Endothelial cell of umbilical vein (primary cell): ENCODE measurements at regions not wholly inside any gene's neighbourhood (a gene's known extent, or its start where the extent isn't known, plus 50 kb on each side); places are given as distances from the start of the nearest gene placed in this dataset.

Experiments used
- BruUV-seq: library from RNA; stranded (reverse); fragments of 400-500 nt; replicated peaks from 2 replicates; lab custom pipeline; 2021; lab: Mats Ljungman, UMichigan
- CTCF ChIA-PET: fragments of 300-600, 350-600 bp; sonication (Branson Sonifier 250); formaldehyde crosslinking; loops from one replicate; lab custom pipeline; 2021; ENCODE audit warnings: antibody characterized with exemption, inconsistent platforms; lab: Charles Lee
- POLR2A ChIA-PET: fragments of 300-600, 350-600 bp; sonication (Branson Sonifier 250); formaldehyde crosslinking; loops from one replicate; lab custom pipeline; 2021; ENCODE audit warnings: antibody characterized with exemption, inconsistent platforms; lab: Charles Lee
- DNase-seq: peaks from one replicate; pipeline ENCODE4 v3.0.0-alpha.2; 2011; ENCODE audit warnings: low read depth, low spot score
- FAIRE-seq: peaks from 2 replicates; lab custom pipeline; 2011; peaks lifted over from hg19 to GRCh38; lab: Jason Lieb, UNC
- H2AFZ ChIP-seq: 2 replicates; pipeline ENCODE4 v1.6.0; 2012; ENCODE audit warnings: low read depth, low read length, control low read depth, inconsistent platforms
- H3K27ac ChIP-seq: 2 replicates; pipeline ENCODE4 v1.5.1; 2011; ENCODE audit warnings: low read depth, mild to moderate bottlenecking, control low read depth, low read length, moderate library complexity; ENCODE audit not compliant: insufficient read depth
- H3K27me3 ChIP-seq, 2 experiments: 2 replicates each; pipeline versions ENCODE4 v1.6.0 to v1.6.1; 2011; ENCODE audit warnings: low read length in 2 of 2, mixed read lengths in 1 of 2; ENCODE audit not compliant: control insufficient read depth in 2 of 2, insufficient read depth in 2 of 2
- H3K36me3 ChIP-seq, 2 experiments: 2 replicates in 1 of 2; 3 replicates in 1 of 2; pipeline ENCODE4 v1.5.1; 2011; ENCODE audit warnings: low read length in 2 of 2, mild to moderate bottlenecking in 1 of 2, moderate library complexity in 1 of 2; ENCODE audit not compliant: control insufficient read depth in 2 of 2, insufficient read depth in 2 of 2; ENCODE audit errors: extremely low read depth in 1 of 2
- H3K4me1 ChIP-seq: 3 replicates; pipeline ENCODE4 v1.5.1; 2011; ENCODE audit warnings: mild to moderate bottlenecking, low read length; ENCODE audit not compliant: control insufficient read depth, insufficient read depth; ENCODE audit errors: extremely low read depth
- H3K4me2 ChIP-seq: 2 replicates; pipeline ENCODE4 v1.6.1; 2011; ENCODE audit warnings: low read length, control low read depth, mixed read lengths; ENCODE audit not compliant: insufficient read depth
- H3K4me3 ChIP-seq, 3 experiments: fragments of 200-600 bp in 1 of 3; sonication (generic), shearing (Covaris generic) in 1 of 3; replicated peaks in 1 of 3; 2 replicates each; pipeline ENCODE4 v1.5.1; 2011 to 2016; ENCODE audit warnings: control low read depth in 3 of 3, low read length in 3 of 3, mild to moderate bottlenecking in 2 of 3, inconsistent platforms in 1 of 3, low read depth in 1 of 3, moderate library complexity in 1 of 3; ENCODE audit not compliant: insufficient read depth in 1 of 3
- H3K79me2 ChIP-seq: 2 replicates; pipeline ENCODE4 v1.6.0; 2012; ENCODE audit warnings: low read length, inconsistent platforms; ENCODE audit not compliant: control insufficient read depth, insufficient read depth
- H3K9ac ChIP-seq: replicated peaks from 2 replicates; pipeline ENCODE3; 2011; ENCODE audit warnings: low read length, control low read depth; ENCODE audit not compliant: insufficient read depth; ENCODE audit errors: extremely low read depth
- H3K9me1 ChIP-seq: replicated peaks from 3 replicates; pipeline ENCODE4 v1.6.0; 2011; ENCODE audit warnings: mild to moderate bottlenecking, low read length; ENCODE audit not compliant: control insufficient read depth, insufficient read depth; ENCODE audit errors: extremely low read depth
- H3K9me3 ChIP-seq: replicated peaks from 2 replicates; pipeline ENCODE4 v1.5.1; 2012; ENCODE audit warnings: low read length, inconsistent platforms; ENCODE audit not compliant: control insufficient read depth, insufficient read depth
- H4K20me1 ChIP-seq: replicated peaks from 2 replicates; pipeline ENCODE3; 2011; ENCODE audit warnings: mild to moderate bottlenecking, low read length; ENCODE audit not compliant: control insufficient read depth, insufficient read depth; ENCODE audit errors: extremely low read depth
- CTCF ChIP-seq, 2 donors: IDR thresholded peaks; 1 replicate in 1 of 2; 2 replicates in 1 of 2; pipeline ENCODE4 v1.5.1; 2011; ENCODE audit warnings: low read length in 2 of 2, mild to moderate bottlenecking in 2 of 2, moderate library complexity in 2 of 2, control low read depth in 1 of 2, inconsistent platforms in 1 of 2, low read depth in 1 of 2; ENCODE audit not compliant: insufficient read depth in 1 of 2; ENCODE audit errors: extremely low read depth in 1 of 2
- EZH2 ChIP-seq: IDR thresholded peaks from 2 replicates; pipeline ENCODE4 v1.6.1; 2012; ENCODE audit warnings: borderline replicate concordance, low read depth, mild to moderate bottlenecking, moderate library complexity, low read length, inconsistent platforms; ENCODE audit not compliant: severe bottlenecking
- FOS ChIP-seq: IDR thresholded peaks from 2 replicates; pipeline ENCODE4 v1.6.1; 2011; ENCODE audit warnings: mild to moderate bottlenecking, low read length, moderate library complexity, borderline replicate concordance; ENCODE audit not compliant: insufficient read depth
- GATA2 ChIP-seq: IDR thresholded peaks from 2 replicates; pipeline ENCODE4 v1.7.0; 2011; ENCODE audit warnings: low read depth, mild to moderate bottlenecking, moderate library complexity, mixed read lengths, low read length; ENCODE audit not compliant: insufficient read length, insufficient read depth
- JUN ChIP-seq: IDR thresholded peaks from 2 replicates; pipeline ENCODE4 v1.6.1; 2011; ENCODE audit warnings: borderline replicate concordance, low read depth; ENCODE audit not compliant: insufficient read length, insufficient read depth
- MYC ChIP-seq: IDR thresholded peaks from one replicate; pipeline ENCODE4 v1.6.1; 2011; ENCODE audit warnings: mild to moderate bottlenecking, low read depth, low read length
- POLR2A ChIP-seq: IDR thresholded peaks from 2 replicates; pipeline ENCODE4 v1.6.1; 2012; ENCODE audit warnings: low read depth, mild to moderate bottlenecking, control low read depth, low read length
- POLR2AphosphoS5 ChIP-seq: IDR thresholded peaks from 2 replicates; pipeline ENCODE4 v1.6.1; 2012; ENCODE audit warnings: low read depth, mild to moderate bottlenecking, control low read depth, low read length, moderate library complexity; ENCODE audit not compliant: insufficient read depth
- dilution Hi-C: fragments of 300-500 bp; cut with MboI; formaldehyde crosslinking; loops from one replicate; pipeline ENCODE4 v1.15.0; 2019; ENCODE audit warnings: low sequenced_read_pairs; ENCODE audit not compliant: extremely low pct_ligation_motif_present
- intact Hi-C: fragments of 100-400 bp; cut with micrococcal nuclease; formaldehyde crosslinking; loops from one replicate; pipeline ENCODE4 v1.10.0; 2022
- TF ChIP-seq, protein P1 (sequence below): IDR thresholded peaks from 2 replicates; pipeline ENCODE4 v1.6.1; 2011; ENCODE audit not compliant: insufficient read depth, insufficient read length

- Histone ChIP-seq H3K27me3 (no peaks in the 10 kb centered on the region), H3K4me2 (no peak overlapping the region), H3K4me1 (no peaks in the 10 kb centered on the region), H4K20me1 (no peaks in the 10 kb centered on the region), H3K36me3 (no peaks in the 10 kb centered on the region), H3K79me2 (no peaks in the 10 kb centered on the region), H2AFZ (no peak overlapping the region), H3K9ac (no peak overlapping the region), H3K9me3 (no peaks in the 10 kb centered on the region), H3K4me3 (no peak overlapping the region), H3K9me1 (no peaks in the 10 kb centered on the region), H3K27ac (no peak overlapping the region)
- ChIA-PET CTCF (no interaction called here), POLR2A (no interaction called here)
- intact Hi-C loops (no loop called here), dilution Hi-C loops (no loop called here)
- TF ChIP-seq JUN (no peak), FOS (no peak), POLR2A (no peak), EZH2 (no peak), GATA2 (no peak), POLR2AphosphoS5 (no peak), CTCF (IDR thresholded peaks at IDR 0.05; ENCODE audit: extremely low read depth in 1 of 2, insufficient read depth in 1 of 2, low read depth in 1 of 2, low read length in 2 of 2) (no peak), MYC (no peak)
- TF ChIP-seq, protein P1, sequence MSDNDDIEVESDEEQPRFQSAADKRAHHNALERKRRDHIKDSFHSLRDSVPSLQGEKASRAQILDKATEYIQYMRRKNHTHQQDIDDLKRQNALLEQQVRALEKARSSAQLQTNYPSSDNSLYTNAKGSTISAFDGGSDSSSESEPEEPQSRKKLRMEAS = no peak
- DNase-seq (no peak), FAIRE-seq (no peak)
- BruUV-seq = no TSS peak
These were observed 425.8 kb upstream of the TPM1 start for GRCh38 chr15:62616746-62617145.
